Neuronal stem cell (in vitro differentiated cells): ENCODE measurements at regions not wholly inside any gene's neighbourhood (a gene's known extent, or its start where the extent isn't known, plus 50 kb on each side); places are given as distances from the start of the nearest gene placed in this dataset.

Experiments used
- DNase-seq: peaks from one replicate; pipeline ENCODE4 v3.0.0-alpha.2; 2013; ENCODE audit warnings: low spot score
- H2AFZ ChIP-seq: one replicate; pipeline ENCODE4 v1.6.1; 2013; ENCODE audit warnings: mild to moderate bottlenecking, low read length, inconsistent platforms
- H2AK5ac ChIP-seq: 2 replicates; pipeline ENCODE4 v1.6.1; 2013; ENCODE audit warnings: low read depth, mild to moderate bottlenecking, inconsistent platforms, low read length, moderate library complexity, mixed read lengths
- H2BK120ac ChIP-seq: 2 replicates; pipeline ENCODE4 v1.6.1; 2013; ENCODE audit warnings: low read depth, mild to moderate bottlenecking, inconsistent platforms, low read length, moderate library complexity, mixed read lengths
- H2BK12ac ChIP-seq: one replicate; pipeline ENCODE4 v1.6.1; 2013; ENCODE audit warnings: low read length, inconsistent platforms
- H2BK15ac ChIP-seq: 2 replicates; pipeline ENCODE4 v1.6.1; 2013; ENCODE audit warnings: mild to moderate bottlenecking, low read length, inconsistent platforms, mixed read lengths
- H2BK5ac ChIP-seq: one replicate; pipeline ENCODE4 v1.6.1; 2013; ENCODE audit warnings: inconsistent platforms, mild to moderate bottlenecking, low read length, moderate library complexity
- H3K14ac ChIP-seq: one replicate; pipeline ENCODE4 v1.6.1; 2013; ENCODE audit warnings: low read length, inconsistent platforms
- H3K18ac ChIP-seq: 2 replicates; pipeline ENCODE4 v1.6.1; 2013; ENCODE audit warnings: low read length, inconsistent platforms
- H3K23ac ChIP-seq: 2 replicates; pipeline ENCODE4 v1.6.1; 2013; ENCODE audit warnings: low read depth, mild to moderate bottlenecking, mixed read lengths, low read length, inconsistent platforms; ENCODE audit not compliant: poor library complexity
- H3K27ac ChIP-seq: replicated peaks from 3 replicates; pipeline ENCODE4 v1.5.1; 2013; ENCODE audit warnings: low read length, inconsistent platforms
- H3K27me3 ChIP-seq, 3 experiments: 2 replicates each; pipeline ENCODE4 v1.6.1; 2013; ENCODE audit warnings: low read length in 3 of 3, mild to moderate bottlenecking in 2 of 3, inconsistent platforms in 1 of 3, low read depth in 1 of 3, mixed read lengths in 1 of 3, moderate library complexity in 1 of 3; ENCODE audit not compliant: control insufficient read depth in 3 of 3, insufficient read depth in 3 of 3
- H3K36me3 ChIP-seq, 2 donors: replicated peaks in 1 of 2; 2 replicates each; pipeline ENCODE4 v1.6.1; 2013; ENCODE audit warnings: low read length in 2 of 2; ENCODE audit not compliant: control insufficient read depth in 2 of 2, insufficient read depth in 2 of 2
- H3K4ac ChIP-seq: 2 replicates; pipeline ENCODE4 v1.6.1; 2013; ENCODE audit warnings: inconsistent platforms, mild to moderate bottlenecking, low read length, moderate library complexity
- H3K4me1 ChIP-seq, 2 donors: 1 replicate in 1 of 2; 2 replicates in 1 of 2; pipeline ENCODE4 v1.6.1; 2013; ENCODE audit warnings: low read length in 2 of 2, low read depth in 1 of 2; ENCODE audit not compliant: control insufficient read depth in 2 of 2, insufficient read depth in 1 of 2
- H3K4me2 ChIP-seq: one replicate; pipeline ENCODE4 v1.6.1; 2013; ENCODE audit warnings: mild to moderate bottlenecking, low read length, inconsistent platforms; ENCODE audit not compliant: insufficient read depth, poor library complexity, severe bottlenecking
- H3K4me3 ChIP-seq, 2 donors: 2 replicates each; pipeline ENCODE4 v1.5.1; 2013; ENCODE audit warnings: low read length in 2 of 2, mild to moderate bottlenecking in 2 of 2, inconsistent platforms in 1 of 2, moderate library complexity in 1 of 2
- H3K79me1 ChIP-seq: one replicate; pipeline ENCODE4 v1.6.1; 2013; ENCODE audit warnings: low read depth, mild to moderate bottlenecking, inconsistent platforms, low read length, moderate library complexity
- H3K9ac ChIP-seq: one replicate; pipeline ENCODE4 v1.6.1; 2013; ENCODE audit warnings: mild to moderate bottlenecking, low read depth, low read length, inconsistent platforms; ENCODE audit not compliant: poor library complexity
- H3K9me3 ChIP-seq, 2 donors: replicated peaks in 1 of 2; 2 replicates each; pipeline versions ENCODE3 to v1.6.1; 2013; ENCODE audit warnings: low read length in 2 of 2, mild to moderate bottlenecking in 2 of 2, inconsistent platforms in 1 of 2, low read depth in 1 of 2, mixed read lengths in 1 of 2, moderate library complexity in 1 of 2; ENCODE audit not compliant: control insufficient read depth in 2 of 2, insufficient read depth in 1 of 2
- H4K8ac ChIP-seq: one replicate; pipeline ENCODE4 v1.6.1; 2013; ENCODE audit warnings: low read depth, mild to moderate bottlenecking, inconsistent platforms, low read length, moderate library complexity
- H4K91ac ChIP-seq: one replicate; pipeline ENCODE4 v1.6.1; 2013; ENCODE audit warnings: low read length, low read depth, mild to moderate bottlenecking, inconsistent platforms; ENCODE audit not compliant: poor library complexity
- WGBS, 2 donors: extraction: QIAGEN DNeasy Blood & Tissue Kit; methylation state at CpG; one replicate each; pipeline ENCODE4 v1.1.7; 2013; ENCODE audit warnings: missing lambda C conversion rate in 2 of 2, mixed read lengths in 1 of 2; ENCODE audit not compliant: insufficient read length in 2 of 2, insufficient replicate concordance in 1 of 2; ENCODE audit errors: extremely low coverage in 2 of 2; 5-methylcytosine and 5-hydroxymethylcytosine counted together

GRCh38 chr10:71067098-71067740, 145.2 kb upstream of the UNC5B start:
- DNase-seq = no peak

GRCh38 chr10:71068861-71069271, 143.5 kb upstream of the UNC5B start:
- Histone ChIP-seq H2BK120ac (no peak overlapping the region), H4K91ac (no peak overlapping the region), H3K14ac (no peak overlapping the region), H3K4ac (no peak overlapping the region), H2BK12ac (no peak overlapping the region), H4K8ac (no peak overlapping the region), H3K9ac (no peak overlapping the region), H2AFZ (no peak overlapping the region), H3K27ac (no peak overlapping the region), H2BK5ac (no peak overlapping the region), H3K18ac (peak overlapping the region; percentile 29), H2BK15ac (no peak overlapping the region), H3K4me3 (no peak overlapping the region), H3K9me3 (no peaks in the 10 kb centered on the region), H3K79me1 (no peaks in the 10 kb centered on the region), H3K36me3 (no peaks in the 10 kb centered on the region), H3K27me3 (peaks cover 0 to 37% (median 0%) of the 10 kb centered on the region in 3 experiments), H2AK5ac (peak overlapping the region; percentile 65), H3K4me1 (peaks cover 0 to 14% of the 10 kb centered on the region in 2 donors), H3K23ac (no peak overlapping the region), H3K4me2 (no peak overlapping the region)
- DNase-seq = no peak
- WGBS, 2 donors = no CpG with 5 or more reads among the region's 6 CpGs

More at GRCh38 chr10:71067098-71067740, 145.2 kb upstream of the UNC5B start:
- Histone ChIP-seq H3K4me1 (peaks cover 0 to 18% of the 10 kb centered on the region in 2 donors), H2AK5ac (peak overlapping the region; percentile 81), H3K27ac (no peak overlapping the region), H3K9ac (no peak overlapping the region), H3K4me3 (no peak overlapping the region), H4K8ac (no peak overlapping the region), H3K4ac (no peak overlapping the region), H3K18ac (peak overlapping the region; percentile 61), H4K91ac (no peak overlapping the region), H3K4me2 (no peak overlapping the region), H2AFZ (no peak overlapping the region), H3K14ac (no peak overlapping the region), H2BK5ac (no peak overlapping the region), H2BK12ac (peak overlapping the region; percentile 35), H2BK120ac (no peak overlapping the region), H2BK15ac (no peak overlapping the region), H3K27me3 (peaks cover 0 to 26% (median 2%) of the 10 kb centered on the region in 3 experiments), H3K36me3 (no peaks in the 10 kb centered on the region), H3K9me3 (no peaks in the 10 kb centered on the region), H3K23ac (no peak overlapping the region), H3K79me1 (no peaks in the 10 kb centered on the region)
- WGBS, 2 donors = no CpG with 5 or more reads among the region's 19 CpGs

GRCh38 chr10:71069909-71070666, 142.3 kb upstream of the UNC5B start:
- peak overlapping the region; percentile 25 for H2BK120ac ChIP-seq
- no peak overlapping the region for H3K14ac ChIP-seq
- no peak overlapping the region for H2BK5ac ChIP-seq
- no peak overlapping the region for H3K18ac ChIP-seq
- peaks cover 0 to 18% of the 10 kb centered on the region in 2 donors for H3K4me1 ChIP-seq
- no peaks in the 10 kb centered on the region for H3K36me3 ChIP-seq
- H3K4me3 ChIP-seq = no peak overlapping the region
- no peak overlapping the region for H3K23ac ChIP-seq
- no peak overlapping the region for H2AFZ ChIP-seq
- H4K8ac ChIP-seq = no peak overlapping the region
- peak overlapping the region; percentile 71 for H2BK15ac ChIP-seq
- H3K27me3 ChIP-seq = peaks cover 0 to 40% (median 0%) of the 10 kb centered on the region in 3 experiments
- H3K9ac ChIP-seq = peak overlapping the region; percentile 13
- H3K9me3 ChIP-seq = no peaks in the 10 kb centered on the region
- H3K4me2 ChIP-seq = no peak overlapping the region
- peak overlapping the region; percentile 72 for H2AK5ac ChIP-seq
- H3K79me1 ChIP-seq = no peaks in the 10 kb centered on the region
- DNase-seq = no peak
- H3K27ac ChIP-seq = no peak overlapping the region
- no peak overlapping the region for H3K4ac ChIP-seq
- H4K91ac ChIP-seq = peak overlapping the region; percentile 79
- H2BK12ac ChIP-seq = no peak overlapping the region
- no CpG with 5 or more reads among the region's 24 CpGs for WGBS, 2 donors

- Histone ChIP-seq H4K8ac (no peak overlapping the region), H3K4me3 (no peak overlapping the region), H3K9me3 (no peaks in the 10 kb centered on the region), H3K27ac (no peak overlapping the region), H3K79me1 (no peaks in the 10 kb centered on the region), H3K36me3 (no peaks in the 10 kb centered on the region), H3K23ac (no peak overlapping the region), H2AK5ac (peak overlapping the region; percentile 72), H3K4ac (no peak overlapping the region), H4K91ac (no peak overlapping the region), H2BK15ac (no peak overlapping the region), H2BK12ac (no peak overlapping the region), H2BK5ac (no peak overlapping the region), H3K18ac (no peak overlapping the region), H3K14ac (no peak overlapping the region), H3K9ac (no peak overlapping the region), H3K4me1 (peaks cover 0 to 24% of the 10 kb centered on the region in 2 donors), H3K27me3 (peaks cover 0 to 47% (median 0%) of the 10 kb centered on the region in 3 experiments), H2AFZ (no peak overlapping the region), H2BK120ac (no peak overlapping the region), H3K4me2 (no peak overlapping the region)
- no peak for DNase-seq
- WGBS, 2 donors = no CpG with 5 or more reads among the region's 2 CpGs
Measured at GRCh38 chr10:71070741-71071140, 141.6 kb upstream of the UNC5B start.
